D341Med (cell line): ENCODE measurements at regions not wholly inside any gene's neighbourhood (a gene's known extent, or its start where the extent isn't known, plus 50 kb on each side); places are given as distances from the start of the nearest gene placed in this dataset.
"Not testable (repeated sequence)": the region's sequence is repeated elsewhere in the genome, so short reads cannot be mapped to it uniquely, and the experiment has no call there.

Experiments used
- DNase-seq: peaks from one replicate; pipeline ENCODE4 v3.0.0; 2012; ENCODE audit warnings: low spot score

- no peak for DNase-seq
Measured at GRCh38 chr3:79960594-79960993, 192.8 kb upstream of the ROBO1 start.

DNA sequence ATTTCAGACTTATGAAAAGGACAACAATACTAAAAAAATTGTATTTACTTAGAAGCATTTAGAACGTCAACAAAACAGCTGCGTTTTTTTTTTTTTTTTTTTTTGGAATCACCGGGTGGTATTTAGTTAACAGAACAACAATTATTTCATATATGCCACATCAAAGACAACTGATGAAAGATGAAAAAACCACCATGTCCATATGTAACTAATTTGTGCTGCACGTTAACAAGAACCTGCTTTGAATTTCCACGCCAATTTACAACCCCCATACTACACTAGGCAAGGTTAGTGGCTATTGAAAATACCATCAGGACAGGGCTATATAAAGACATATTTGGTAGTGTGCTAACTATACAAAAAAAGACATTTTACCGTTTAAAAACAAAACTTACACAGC is 189.3 kb upstream of the ROBO1 start:
- no peak for DNase-seq

DNA sequence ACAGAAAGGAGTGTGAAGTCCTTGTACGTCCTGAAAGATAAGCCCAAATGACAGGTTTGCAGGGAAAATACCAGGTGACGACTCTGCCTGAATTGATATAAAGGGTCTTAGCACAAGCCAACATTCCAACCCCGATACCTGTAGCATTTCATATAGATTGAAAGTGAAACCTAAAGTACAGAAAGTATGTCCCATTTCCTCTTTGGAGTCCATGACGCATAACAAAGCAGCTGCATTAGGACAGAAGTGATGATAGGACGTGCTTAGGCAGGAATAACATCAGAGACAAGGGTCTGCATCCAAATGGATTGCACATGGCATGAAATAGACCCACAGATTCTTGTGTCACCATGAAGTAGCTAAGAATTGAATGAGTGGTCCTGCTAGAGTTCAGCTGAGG is 187.0 kb upstream of the ROBO1 start:
- DNase-seq, result no peak

- no peak for DNase-seq
Measured at GRCh38 chr3:79953591-79954101, 185.8 kb upstream of the ROBO1 start.

DNA sequence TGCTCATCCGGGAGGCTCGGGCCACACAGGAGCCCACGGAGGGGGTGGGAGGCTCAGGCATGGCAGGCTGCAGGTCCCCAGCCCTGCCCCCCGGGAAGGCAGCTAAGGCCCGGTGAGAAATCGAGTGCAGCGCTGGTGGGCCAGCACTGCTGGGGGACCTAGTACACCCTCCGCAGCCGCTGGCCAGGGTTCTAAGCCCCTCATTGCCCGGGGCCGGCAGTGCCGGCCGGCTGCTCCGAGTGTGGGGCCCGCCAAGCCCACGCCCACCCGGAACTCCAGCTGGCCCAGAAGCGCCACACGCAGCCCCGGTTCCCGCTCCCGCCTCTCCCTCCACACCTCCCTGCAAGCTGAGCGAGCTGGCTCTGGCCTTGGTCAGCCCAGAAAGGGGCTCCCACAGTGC is 183.6 kb upstream of the ROBO1 start:
- not testable (repeated sequence) for DNase-seq

DNA sequence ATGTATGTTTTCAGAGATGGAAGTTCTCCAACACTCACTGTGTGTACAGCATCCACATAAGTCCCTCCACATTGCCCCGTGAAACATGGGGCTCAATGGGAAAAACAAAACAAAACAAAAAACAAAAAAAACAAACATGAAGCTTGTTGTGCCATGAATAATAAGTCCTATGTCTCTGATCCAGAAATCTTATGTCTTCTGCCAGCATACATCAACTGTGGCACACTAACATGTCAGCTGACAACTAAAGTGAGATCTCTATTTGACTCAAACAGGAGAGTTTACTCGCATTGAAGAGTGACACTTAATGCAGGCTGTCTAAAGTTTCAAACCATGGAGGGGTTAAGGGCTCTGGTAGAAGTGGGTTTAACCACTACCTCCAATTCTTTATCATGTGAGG is 180.2 kb upstream of the ROBO1 start:
- DNase-seq, result no peak

- DNase-seq, result no peak
Measured at GRCh38 chr3:79947469-79947868, 179.7 kb upstream of the ROBO1 start.

DNA sequence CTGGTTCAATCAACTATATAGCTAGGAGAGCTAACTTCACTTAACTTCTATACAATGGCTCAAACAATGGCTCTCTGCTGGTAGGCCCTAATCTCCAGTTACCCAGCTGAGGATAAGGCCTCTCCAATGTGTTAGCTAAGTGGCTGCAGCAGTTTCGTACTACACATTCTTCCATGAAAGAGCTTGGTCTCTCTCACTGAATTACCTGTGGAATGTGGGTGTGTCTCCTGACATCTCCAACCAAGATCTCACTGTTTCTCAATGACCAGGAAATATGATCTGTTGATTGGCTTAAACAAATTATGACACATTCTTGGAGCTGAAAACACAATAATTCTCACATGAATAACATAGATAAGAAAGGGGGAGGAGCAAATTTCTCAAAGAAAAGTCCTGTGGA is 169.8 kb upstream of the ROBO1 start:
- DNase-seq, result no peak

DNA sequence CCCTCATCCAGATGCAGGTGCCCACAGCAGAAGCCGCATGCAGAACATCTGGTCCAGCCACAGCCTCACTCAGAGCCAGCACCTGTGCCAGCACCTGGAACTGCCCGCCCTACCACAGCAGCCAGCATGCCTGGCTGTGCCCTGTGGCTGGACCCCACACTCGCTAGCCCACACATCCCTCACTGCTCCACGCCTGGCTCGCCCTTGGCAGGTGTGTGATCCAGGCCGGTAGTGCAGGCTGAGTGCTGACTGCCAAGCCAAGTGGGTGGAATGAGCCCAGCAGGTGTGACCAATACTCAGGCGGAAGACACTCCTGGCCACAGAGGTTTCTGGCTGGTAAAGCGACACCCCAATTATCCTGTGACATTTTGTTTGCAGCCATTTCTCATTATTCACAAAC is 162.4 kb upstream of the ROBO1 start:
- no peak for DNase-seq

DNA sequence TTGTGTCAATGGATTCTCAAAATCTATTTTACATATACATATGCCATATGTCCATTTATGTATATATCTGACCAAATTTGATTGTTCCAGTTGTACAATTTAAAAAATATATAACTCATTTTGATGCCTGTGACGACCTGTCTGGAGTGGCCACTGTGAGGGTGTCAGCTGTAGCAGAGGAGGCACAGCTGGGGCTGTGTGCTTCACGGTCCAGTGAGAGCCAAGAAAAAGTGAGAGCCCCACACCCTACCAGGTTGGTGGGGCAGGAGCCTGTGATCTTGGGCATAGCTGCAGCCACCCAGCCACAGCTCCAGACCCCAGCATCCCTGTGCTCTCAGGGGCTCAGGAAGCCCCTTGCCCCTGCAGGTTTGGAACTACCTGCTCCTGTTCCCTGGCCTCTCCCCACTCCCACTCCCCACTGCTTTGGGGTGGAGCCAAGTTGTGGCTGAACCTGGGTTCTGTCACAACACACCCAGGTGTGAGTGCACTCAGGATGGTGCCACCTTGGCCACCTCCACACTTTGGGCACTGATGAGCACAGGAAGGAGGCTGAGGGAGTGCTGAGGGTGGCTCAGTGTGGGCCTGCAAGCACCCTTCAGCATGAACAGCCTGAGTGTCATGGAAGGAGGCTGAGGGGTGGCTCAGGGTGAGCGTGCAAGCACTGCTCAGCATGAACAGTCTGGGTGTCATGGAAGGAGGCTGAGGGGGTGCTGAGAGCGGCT is 161.1 kb upstream of the ROBO1 start:
- DNase-seq, result no peak

DNA sequence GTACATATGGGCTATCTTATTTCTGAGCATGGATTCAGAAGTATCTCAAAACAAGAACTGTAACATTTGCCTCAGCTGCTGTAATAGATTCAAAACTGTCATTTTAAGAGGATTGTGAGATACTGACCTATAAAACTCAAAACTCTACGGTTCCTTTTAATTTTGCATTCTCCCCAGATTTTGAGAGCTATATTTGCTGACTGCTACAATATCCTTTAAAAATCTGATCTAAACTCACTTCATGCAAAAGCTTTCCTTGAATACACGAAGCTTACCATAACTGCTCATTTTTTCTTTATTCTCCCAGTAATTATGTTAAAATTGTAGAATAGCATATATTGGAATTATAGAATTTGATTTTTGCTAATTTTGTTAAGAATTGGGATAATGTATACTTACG is 158.7 kb upstream of the ROBO1 start:
- no peak for DNase-seq

DNA sequence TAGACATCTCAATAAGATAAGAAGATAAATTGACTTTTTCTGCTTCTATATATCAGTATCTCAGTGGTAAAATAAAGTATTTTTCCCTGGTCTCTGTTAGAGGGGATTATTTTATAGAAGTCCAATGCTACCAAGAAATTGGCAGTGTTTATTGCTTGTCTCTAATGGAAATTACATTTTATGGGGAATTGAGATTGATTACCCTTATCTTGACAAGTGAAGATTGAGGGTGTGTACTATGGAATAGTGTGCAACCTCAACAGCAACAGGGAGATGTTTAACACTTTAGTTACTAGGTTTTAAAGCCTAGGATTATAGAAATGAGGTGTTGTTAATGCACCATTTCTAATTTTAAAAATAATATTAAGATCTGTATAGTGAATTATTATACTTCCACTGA is 154.8 kb upstream of the ROBO1 start:
- DNase-seq, result no peak

DNA sequence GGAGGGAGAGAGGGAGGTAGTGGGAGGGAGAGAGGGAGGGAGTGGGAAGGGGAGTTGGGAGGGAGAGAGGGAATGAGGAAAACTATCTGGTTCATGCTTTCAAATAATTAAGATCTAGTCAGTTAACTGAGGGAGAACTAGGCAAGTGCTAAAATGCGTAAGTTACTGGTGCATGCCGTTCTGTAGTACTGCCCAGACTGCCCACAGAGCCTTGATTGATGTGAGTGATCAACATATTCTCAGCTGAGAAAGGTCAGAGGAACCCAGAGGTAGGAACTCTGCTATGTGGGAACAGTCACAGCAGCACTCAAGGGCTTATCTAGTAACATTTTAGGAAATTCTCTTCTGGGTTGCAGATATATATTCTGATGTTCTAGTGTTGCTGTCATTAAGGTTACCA is 149.8 kb upstream of the ROBO1 start:
- DNase-seq, result no peak

DNA sequence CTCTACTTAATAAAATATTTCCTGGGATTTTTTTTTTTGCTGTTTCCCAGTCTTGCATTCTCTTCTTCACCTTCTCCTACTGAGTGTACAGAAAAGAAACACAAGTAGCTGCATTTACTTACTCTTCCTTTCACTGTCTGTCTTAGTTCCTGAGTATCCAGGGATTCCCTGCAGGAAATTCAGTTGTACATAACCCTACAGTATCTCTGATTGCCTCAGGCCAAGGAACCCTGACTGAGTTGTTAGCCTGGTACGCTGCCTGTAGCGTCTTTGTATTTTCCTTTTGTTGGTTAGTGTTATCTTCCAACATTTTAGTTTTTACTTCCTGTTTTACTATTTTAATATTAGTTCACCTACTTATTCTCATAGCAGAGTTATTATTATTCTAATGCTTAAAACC is 142.5 kb upstream of the ROBO1 start:
- DNase-seq, result no peak

- no peak for DNase-seq
Measured at GRCh38 chr3:79906106-79906505, 138.3 kb upstream of the ROBO1 start.

- DNase-seq, result peak; percentile 39
Measured at GRCh38 chr3:79902151-79902550, 134.4 kb upstream of the ROBO1 start.

- DNase-seq, result no peak
Measured at GRCh38 chr3:79898907-79899306, 131.1 kb upstream of the ROBO1 start.

DNA sequence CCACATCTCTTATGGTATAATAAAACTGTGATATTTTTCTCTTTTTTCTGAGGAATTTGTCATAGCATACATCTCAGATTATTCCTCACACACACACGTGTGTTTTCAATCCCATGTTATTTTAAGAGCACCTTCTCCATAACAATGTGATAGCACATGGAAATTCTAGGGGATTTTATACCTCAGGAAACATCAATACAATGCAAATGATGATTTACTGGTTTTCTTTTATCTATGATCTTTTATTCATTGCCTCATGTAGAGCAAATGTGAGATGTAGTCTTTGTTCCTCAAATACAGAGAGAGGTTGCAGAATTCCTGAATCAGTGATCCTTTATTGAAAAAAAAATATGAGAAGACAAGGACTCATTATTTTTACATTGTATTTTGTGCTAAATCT is 128.3 kb upstream of the ROBO1 start:
- no peak for DNase-seq

- no peak for DNase-seq
Measured at GRCh38 chr3:79887213-79887612, 119.4 kb upstream of the ROBO1 start.

DNA sequence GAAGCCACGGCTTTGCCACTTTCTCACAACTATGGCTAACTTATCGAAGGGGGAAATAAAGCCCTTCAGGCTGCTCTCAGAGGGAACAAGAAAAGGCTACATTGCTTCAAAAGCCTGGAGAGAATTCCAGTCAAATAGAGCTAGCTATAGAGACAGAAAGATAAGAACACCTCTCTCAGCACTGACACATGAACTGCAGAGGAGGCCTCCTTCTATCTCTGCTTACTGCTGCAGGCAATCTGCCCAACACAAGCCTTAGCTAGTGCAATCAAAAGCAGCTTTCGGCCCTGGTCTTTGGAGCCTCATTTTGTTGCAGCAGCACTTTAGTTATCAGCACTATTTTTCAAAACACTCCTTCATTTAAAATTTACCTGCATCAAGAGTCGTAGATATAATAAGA is 118.4 kb upstream of the ROBO1 start:
- no peak for DNase-seq

DNA sequence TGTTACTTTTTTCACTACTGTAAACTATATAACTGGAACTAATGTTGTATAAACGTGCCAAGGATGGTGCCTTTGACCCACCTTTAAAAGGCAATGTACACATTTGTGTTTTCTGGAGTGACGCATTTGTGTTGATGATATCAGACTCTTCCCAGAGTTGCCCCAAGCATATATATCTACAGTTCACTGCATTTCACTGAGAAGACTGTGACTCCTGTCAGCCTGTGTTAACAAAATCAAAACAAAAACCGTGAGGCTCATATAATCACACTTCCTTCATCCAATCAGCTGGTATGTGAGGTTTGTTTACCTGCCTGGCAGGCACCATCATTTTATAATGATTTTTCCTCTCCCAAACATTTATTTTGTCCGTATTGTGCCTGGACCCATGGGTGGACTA is 117.6 kb upstream of the ROBO1 start:
- no peak for DNase-seq

- DNase-seq, result no peak
Measured at GRCh38 chr3:79884354-79884753, 116.6 kb upstream of the ROBO1 start.

DNA sequence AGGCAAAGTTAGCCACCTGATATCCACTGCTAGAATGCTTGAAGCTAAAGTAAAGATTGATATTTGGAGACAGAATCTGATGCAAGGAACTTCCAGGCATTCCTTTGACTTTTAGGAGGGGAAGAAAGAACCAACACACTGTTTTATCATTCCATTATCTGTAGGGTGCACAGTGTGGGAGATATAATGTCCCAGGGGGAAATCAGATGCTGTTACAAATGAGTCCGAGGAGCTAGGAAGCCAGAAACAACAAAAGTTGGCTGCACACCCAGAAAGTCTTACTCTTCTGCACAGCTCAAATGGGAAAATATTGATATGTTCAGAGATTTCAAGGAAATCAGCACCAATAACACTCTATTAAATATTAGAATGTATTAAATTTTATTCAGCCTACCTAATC is 113.6 kb upstream of the ROBO1 start:
- no peak for DNase-seq

DNA sequence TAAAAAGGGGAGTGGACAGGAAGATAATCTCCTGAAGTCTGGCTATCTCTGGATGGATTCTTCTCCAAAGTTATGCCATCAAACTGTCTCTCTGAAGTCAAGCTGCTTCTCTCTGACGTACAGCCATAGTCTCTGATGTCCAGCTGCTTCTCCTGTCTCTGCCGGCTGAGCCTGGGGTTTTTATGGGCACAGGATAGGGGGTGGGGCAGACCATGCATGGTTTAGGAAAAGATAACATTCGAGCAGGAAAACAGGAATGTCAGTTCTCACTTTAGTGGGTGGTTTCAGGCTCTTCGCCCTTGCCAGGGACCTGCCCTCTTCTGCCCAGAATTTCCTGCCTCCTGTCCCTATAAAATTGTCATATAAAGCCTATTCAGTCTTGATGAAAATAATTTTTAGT is 110.9 kb upstream of the ROBO1 start:
- no peak for DNase-seq

DNA sequence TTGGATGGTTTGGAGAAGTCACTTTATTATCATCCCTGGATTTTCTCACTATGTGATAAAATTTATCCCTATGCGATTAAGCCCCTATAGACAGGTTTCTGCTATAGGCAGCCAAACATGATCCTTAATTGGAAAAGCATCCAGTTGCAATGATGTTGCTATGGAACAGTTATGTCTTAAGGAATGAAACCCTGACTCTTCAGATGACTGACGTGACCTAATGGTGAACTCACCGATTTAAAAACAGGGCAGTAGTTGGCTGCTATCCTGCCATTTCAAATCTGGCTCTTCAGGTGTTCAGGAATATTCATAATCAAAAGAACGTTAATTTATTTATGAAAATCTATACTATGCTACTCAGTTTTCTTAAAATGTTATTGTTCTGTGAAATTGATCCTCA is 106.8 kb upstream of the ROBO1 start:
- DNase-seq, result no peak
